Body of pancreas (tissue), 4 donors: ENCODE measurements at regions not wholly inside any gene's neighbourhood (a gene's known extent, or its start where the extent isn't known, plus 50 kb on each side); places are given as distances from the start of the nearest gene placed in this dataset.

Source experiments
- ATAC-seq: fragments of 150-250 bp; one replicate; pipeline ENCODE4 v1.9.1; 2016
- DNase-seq, 4 donors: peaks; one replicate each; pipeline ENCODE4 v3.0.0-alpha.2; 2019
- H3K27ac ChIP-seq, 4 donors: fragments of 200-600 bp; sonication (generic); 1 replicate in 3 of 4; 2 replicates in 1 of 4; pipeline versions ENCODE4 v1.5.1 to v1.6.1; 2016 to 2019; ENCODE audit warnings: mild to moderate bottlenecking in 1 of 4, mixed read lengths in 1 of 4, moderate library complexity in 1 of 4
- H3K27me3 ChIP-seq, 2 donors: fragments of 200-600 bp; sonication (generic); one replicate each; pipeline ENCODE4 v1.6.0; 2016; ENCODE audit warnings: mild to moderate bottlenecking in 1 of 2
- H3K36me3 ChIP-seq, 2 donors: fragments of 200-600 bp; sonication (generic); replicated peaks in 1 of 2; 2 replicates each; pipeline ENCODE4 v1.5.1; 2016; ENCODE audit warnings: low read depth in 2 of 2; ENCODE audit not compliant: insufficient read depth in 1 of 2
- H3K4me1 ChIP-seq: fragments of 200-600 bp; sonication (generic); one replicate; pipeline ENCODE4 v1.6.0; 2016
- H3K4me3 ChIP-seq, 2 donors: fragments of 200-600 bp; sonication (generic); 1 replicate in 1 of 2; 2 replicates in 1 of 2; pipeline ENCODE4 v1.5.1; 2016 to 2019
- H3K9me3 ChIP-seq, 3 donors: fragments of 200-600 bp; sonication (generic); 1 replicate in 2 of 3; 2 replicates in 1 of 3; pipeline ENCODE4 v1.5.1; 2016
- POLR2A ChIP-seq, 3 donors: fragments of 450-650 bp; IDR thresholded peaks; one replicate each; pipeline ENCODE4 v1.6.1; 2016; ENCODE audit warnings: antibody characterized with exemption in 3 of 3, mild to moderate bottlenecking in 2 of 3
- WGBS, 2 donors: methylation state at CpG; one replicate each; pipeline ENCODE4 v1.1.5; 2017; 5-methylcytosine and 5-hydroxymethylcytosine counted together
- intact Hi-C: fragments of 100-400 bp; cut with DNase I; formaldehyde crosslinking; loops from one replicate; pipeline ENCODE4 v1.15.1; 2023
- TF ChIP-seq, protein P1 (sequence below), 7 experiments: fragments of 450-650 bp in 4 of 7; fragments of 200-600 bp in 3 of 7; sonication (generic) in 3 of 7; IDR thresholded peaks; one replicate each; pipeline ENCODE4 v1.5.1; 2016 to 2019; ENCODE audit warnings: antibody characterized with exemption in 7 of 7

- intact Hi-C loops = no loop called here
- DNase-seq (no peak), ATAC-seq (no peak)
- no peaks in the 10 kb centered on the region for H3K9me3 ChIP-seq
- H3K27ac ChIP-seq = no peak overlapping the region
- 89 to 93% methylated on average over 8 of the region's 8 CpGs for WGBS, 2 donors
- H3K36me3 ChIP-seq = no peaks in the 10 kb centered on the region
- H3K4me1 ChIP-seq = no peaks in the 10 kb centered on the region
- TF ChIP-seq POLR2A (IDR thresholded peaks at IDR 0.05) = no peak
- TF ChIP-seq, protein P1, sequence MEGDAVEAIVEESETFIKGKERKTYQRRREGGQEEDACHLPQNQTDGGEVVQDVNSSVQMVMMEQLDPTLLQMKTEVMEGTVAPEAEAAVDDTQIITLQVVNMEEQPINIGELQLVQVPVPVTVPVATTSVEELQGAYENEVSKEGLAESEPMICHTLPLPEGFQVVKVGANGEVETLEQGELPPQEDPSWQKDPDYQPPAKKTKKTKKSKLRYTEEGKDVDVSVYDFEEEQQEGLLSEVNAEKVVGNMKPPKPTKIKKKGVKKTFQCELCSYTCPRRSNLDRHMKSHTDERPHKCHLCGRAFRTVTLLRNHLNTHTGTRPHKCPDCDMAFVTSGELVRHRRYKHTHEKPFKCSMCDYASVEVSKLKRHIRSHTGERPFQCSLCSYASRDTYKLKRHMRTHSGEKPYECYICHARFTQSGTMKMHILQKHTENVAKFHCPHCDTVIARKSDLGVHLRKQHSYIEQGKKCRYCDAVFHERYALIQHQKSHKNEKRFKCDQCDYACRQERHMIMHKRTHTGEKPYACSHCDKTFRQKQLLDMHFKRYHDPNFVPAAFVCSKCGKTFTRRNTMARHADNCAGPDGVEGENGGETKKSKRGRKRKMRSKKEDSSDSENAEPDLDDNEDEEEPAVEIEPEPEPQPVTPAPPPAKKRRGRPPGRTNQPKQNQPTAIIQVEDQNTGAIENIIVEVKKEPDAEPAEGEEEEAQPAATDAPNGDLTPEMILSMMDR (IDR thresholded peaks at IDR 0.05) = no peak
- H3K4me3 ChIP-seq = no peak overlapping the region
- no peaks in the 10 kb centered on the region for H3K27me3 ChIP-seq
These were observed 933.5 kb upstream of the SOX9 start for GRCh38 chr17:71187145-71187878.

GRCh38 chr17:71188811-71189492 lies 931.9 kb upstream of the SOX9 start:
- H3K27me3 ChIP-seq = no peaks in the 10 kb centered on the region
- no peak overlapping the region for H3K4me3 ChIP-seq
- no peaks in the 10 kb centered on the region for H3K4me1 ChIP-seq
- H3K9me3 ChIP-seq = no peaks in the 10 kb centered on the region
- ATAC-seq (no peak), DNase-seq (no peak)
- H3K36me3 ChIP-seq = no peaks in the 10 kb centered on the region
- no peak overlapping the region for H3K27ac ChIP-seq
- intact Hi-C loops = no loop called here
- WGBS, 2 donors = 82 to 84% methylated on average over 2 of the region's 2 CpGs
- TF ChIP-seq, protein P1 (IDR thresholded peaks at IDR 0.05) = no peak
- no peak for TF ChIP-seq POLR2A (IDR thresholded peaks at IDR 0.05)

DNA sequence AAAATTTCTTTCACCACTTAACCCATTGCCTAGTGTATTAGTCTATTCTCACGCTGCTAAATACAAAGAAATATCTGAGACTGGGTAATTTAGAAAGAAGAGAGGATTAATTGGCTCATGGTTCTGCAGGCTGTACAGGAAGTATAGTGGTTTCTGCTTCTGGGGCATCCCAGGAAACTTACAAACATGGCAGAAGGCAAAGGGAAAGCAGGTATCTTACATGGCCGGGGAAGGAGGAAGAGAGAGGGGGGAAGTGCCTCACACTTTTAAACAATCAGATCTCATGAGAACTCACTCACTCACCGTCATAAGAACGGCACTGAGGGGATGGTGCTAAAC lies 931.4 kb upstream of the SOX9 start:
- intact Hi-C loops = no loop called here
- Histone ChIP-seq H3K27ac (no peak overlapping the region), H3K27me3 (no peaks in the 10 kb centered on the region), H3K4me3 (no peak overlapping the region), H3K36me3 (no peaks in the 10 kb centered on the region), H3K4me1 (no peaks in the 10 kb centered on the region), H3K9me3 (no peaks in the 10 kb centered on the region)
- no peak for ATAC-seq
- WGBS, 2 donors = 90 to 92% methylated on average over 4 of the region's 4 CpGs
- no peak for DNase-seq
- TF ChIP-seq POLR2A (IDR thresholded peaks at IDR 0.05) = no peak
- TF ChIP-seq, protein P1 (IDR thresholded peaks at IDR 0.05) = no peak

DNA sequence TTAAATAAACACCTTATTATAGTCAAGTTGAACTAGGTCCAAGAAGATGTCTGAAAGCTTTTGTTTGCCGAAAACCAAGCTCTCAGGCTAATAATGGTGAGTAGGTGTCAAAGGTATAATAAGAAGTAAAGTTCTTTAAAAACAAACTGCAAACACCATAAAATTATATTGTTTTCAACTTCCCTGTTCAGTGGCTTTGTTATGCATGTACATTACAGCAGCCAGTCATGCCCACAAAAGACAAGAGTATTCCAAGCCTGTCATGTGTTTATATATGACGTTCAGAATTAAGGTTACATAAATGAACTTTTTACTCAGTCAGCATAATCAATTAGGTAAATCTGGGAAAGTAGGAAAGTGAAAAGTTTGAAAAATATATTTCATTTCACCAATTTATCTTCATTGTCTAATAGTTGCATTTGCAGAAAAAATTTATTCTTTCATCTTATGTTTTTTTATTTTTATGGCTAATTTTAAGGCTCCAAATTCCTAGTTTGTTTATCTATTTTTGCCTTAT lies 928.7 kb upstream of the SOX9 start:
- intact Hi-C loops = no loop called here

More for the DNA sequence above, 928.7 kb upstream of the SOX9 start:
- ATAC-seq (no peak), DNase-seq (no peak)
- H3K27me3 ChIP-seq = no peaks in the 10 kb centered on the region
- no peaks in the 10 kb centered on the region for H3K9me3 ChIP-seq
- H3K36me3 ChIP-seq = no peaks in the 10 kb centered on the region
- 77 to 81% methylated on average over 2 of the region's 2 CpGs for WGBS, 2 donors
- H3K4me1 ChIP-seq = no peaks in the 10 kb centered on the region
- TF ChIP-seq POLR2A (IDR thresholded peaks at IDR 0.05) = no peak
- TF ChIP-seq, protein P1 (IDR thresholded peaks at IDR 0.05) = no peak
- no peak overlapping the region for H3K27ac ChIP-seq
- no peak overlapping the region for H3K4me3 ChIP-seq
